ENCODE measurements at regions not wholly inside any gene's neighbourhood (a gene's known extent, or its start where the extent isn't known, plus 50 kb on each side); places are given as distances from the start of the nearest gene placed in this dataset.
"Not testable (repeated sequence)": the region's sequence is repeated elsewhere in the genome, so short reads cannot be mapped to it uniquely, and the experiment has no call there.

DNA sequence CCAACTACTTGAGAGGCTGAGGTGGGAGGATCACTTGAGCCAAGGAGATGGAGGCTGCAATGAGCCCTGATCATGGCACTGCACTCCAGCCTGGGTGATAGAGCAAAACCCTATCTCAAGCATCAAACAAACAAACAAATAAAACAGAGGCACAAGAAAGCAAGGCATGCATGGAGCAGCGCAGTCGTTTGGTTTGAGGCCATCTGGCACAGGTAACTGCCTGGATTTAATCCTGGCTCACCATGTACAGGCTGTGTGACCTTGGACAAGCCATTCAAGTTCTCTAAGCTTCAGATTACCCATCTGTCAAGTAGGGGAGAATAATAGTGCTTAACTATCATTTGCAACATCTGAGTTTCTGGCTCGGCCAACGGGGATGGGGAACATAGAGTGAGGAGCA, 270.3 kb upstream of the TEKT4 start:
- H3K79me2 ChIP-seq (ENCODE audit: control insufficient read depth in 1 of 2, insufficient read depth in 2 of 2, low read length in 2 of 2); H3K4me1 ChIP-seq (replicated peaks in 1 of 4; ENCODE audit: control insufficient read depth in 3 of 4, insufficient read depth in 4 of 4, low read length in 3 of 4); H3K56ac ChIP-seq (replicated peaks; ENCODE audit: insufficient read length, low read depth, low read length); H4K91ac ChIP-seq (replicated peaks; ENCODE audit: insufficient read length, low read length); FAIRE-seq; H3K4me3 ChIP-seq (ENCODE audit: extremely low read depth in 1 of 4, insufficient read depth in 2 of 4, low read depth in 3 of 4, low read length in 4 of 4); H2AFZ ChIP-seq (ENCODE audit: low read length); H3K4ac ChIP-seq (replicated peaks; ENCODE audit: insufficient read length, low read depth, low read length); DNase-seq (ENCODE audit: low read depth in 1 of 2, low spot score in 2 of 2); H4K5ac ChIP-seq (ENCODE audit: insufficient read length, low read depth, low read length); POLR2A ChIA-PET (ENCODE audit: partially characterized antibody); H4K20me1 ChIP-seq (replicated peaks in 1 of 2; ENCODE audit: control insufficient read depth in 1 of 2, insufficient read depth in 2 of 2, low read length in 2 of 2); H2BK15ac ChIP-seq (ENCODE audit: low read length); H2BK20ac ChIP-seq (ENCODE audit: low read length); H2AK5ac ChIP-seq (ENCODE audit: low read depth, low read length); H3K79me1 ChIP-seq (ENCODE audit: low read depth, low read length); H3K27me3 ChIP-seq (replicated peaks in 1 of 4; ENCODE audit: control insufficient read depth in 3 of 4, extremely low read depth in 1 of 4, insufficient read depth in 3 of 4, low read length in 3 of 4); H3K14ac ChIP-seq (ENCODE audit: insufficient read length); H3K4me2 ChIP-seq (ENCODE audit: insufficient read depth in 1 of 2, low read depth in 2 of 2, low read length in 2 of 2); H4K8ac ChIP-seq (ENCODE audit: extremely low read depth, insufficient read depth, low read length); H3K9ac ChIP-seq (replicated peaks in 1 of 4; ENCODE audit: extremely low read depth in 1 of 4, low read depth in 3 of 4, low read length in 3 of 4); H2BK120ac ChIP-seq (replicated peaks; ENCODE audit: low read depth, low read length); H3K23ac ChIP-seq (ENCODE audit: insufficient read length); H3K36me3 ChIP-seq (ENCODE audit: control insufficient read depth in 2 of 4, insufficient read depth in 4 of 4, low read length in 3 of 4); H3K23me2 ChIP-seq (ENCODE audit: low read depth, low read length); CTCF ChIA-PET (ENCODE audit: partially characterized antibody); H3K27ac ChIP-seq (ENCODE audit: low read depth, low read length); H2BK12ac ChIP-seq (ENCODE audit: low read depth, low read length); H3K18ac ChIP-seq (ENCODE audit: extremely low read depth, low read length); H2BK5ac ChIP-seq (ENCODE audit: low read depth, low read length): not testable (repeated sequence)
- WGBS, 2 experiments (ENCODE audit: extremely low coverage in 1 of 2, insufficient coverage in 1 of 2, insufficient read length in 1 of 2, insufficient replicate concordance in 2 of 2, low coverage in 1 of 2, low lambda C conversion rate in 2 of 2, missing lambda C conversion rate in 1 of 2) = 98% methylated on average over 4 of the region's 4 CpGs; no CpG with 5 or more reads in 1 of the 2 experiments
- peaks cover 13 to 78% of the 10 kb centered on the region in 2 experiments; a peak in 3 of 4 replicates for H3K9me3 ChIP-seq (ENCODE audit: insufficient read depth in 2 of 2, low read depth in 1 of 2, low read length in 1 of 2)
